HepG2 (cell line): ENCODE measurements at regions not wholly inside any gene's neighbourhood (a gene's known extent, or its start where the extent isn't known, plus 50 kb on each side); places are given as distances from the start of the nearest gene placed in this dataset.

Source experiments
- ATAC-seq: fragments of 200-7000 bp; cut with Tn5 transposase; 3 replicates; pipeline ENCODE4 v1.9.1; 2020; ENCODE audit warnings: mild to moderate bottlenecking, moderate library complexity
- BruUV-seq: library from RNA; stranded (reverse); fragments of 400-500 nt; replicated peaks from 2 replicates; lab custom pipeline; 2021; lab: Mats Ljungman, UMichigan
- CTCF ChIA-PET: fragments of 300-600 bp; formaldehyde crosslinking; extraction: SDS; loops from one replicate; lab custom pipeline; 2021; ENCODE audit warnings: low total read pairs, inconsistent platforms, low intra/inter-chr PET ratio; lab: Yijun Ruan, JAX
- POLR2A ChIA-PET: fragments of 350-600 bp; sonication (Branson Sonifier 250); formaldehyde crosslinking; loops from one replicate; lab custom pipeline; 2020; ENCODE audit warnings: antibody characterized with exemption, inconsistent platforms; lab: Yijun Ruan, JAX
- DNase-seq: peaks from one replicate; pipeline ENCODE4 v3.0.0-alpha.2; 2015; ENCODE audit warnings: low spot score
- FAIRE-seq: peaks from 3 replicates; lab custom pipeline; 2011; peaks lifted over from hg19 to GRCh38; lab: Jason Lieb, UNC
- H2AFZ ChIP-seq: one replicate; pipeline ENCODE4 v1.6.1; 2011; ENCODE audit warnings: low read length, inconsistent platforms
- H3K27ac ChIP-seq: fragments of 300-600 bp; 3 replicates; pipeline ENCODE4 v1.8.0; 2011; ENCODE audit warnings: mixed run types, mild to moderate bottlenecking, mixed read lengths, low read length, inconsistent platforms; ENCODE audit not compliant: insufficient read depth; ENCODE audit errors: extremely low read length
- H3K27me3 ChIP-seq, 2 experiments: fragments of 200-600 bp in 1 of 2; 2 replicates in 1 of 2; 3 replicates in 1 of 2; pipeline versions ENCODE4 v1.6.0 to v1.8.0; 2011; ENCODE audit warnings: low read length in 2 of 2, mild to moderate bottlenecking in 2 of 2, moderate library complexity in 2 of 2, inconsistent platforms in 1 of 2; ENCODE audit not compliant: insufficient read depth in 2 of 2, control insufficient read depth in 1 of 2
- H3K36me3 ChIP-seq, 2 experiments: fragments of 200-600 bp in 1 of 2; replicated peaks in 1 of 2; 2 replicates in 1 of 2; 3 replicates in 1 of 2; pipeline versions ENCODE4 v1.5.1 to v1.8.0; 2011; ENCODE audit warnings: low read length in 2 of 2, inconsistent platforms in 1 of 2; ENCODE audit not compliant: insufficient read depth in 2 of 2, control insufficient read depth in 1 of 2
- H3K4me1 ChIP-seq: 2 replicates; pipeline ENCODE4 v1.5.1; 2012; ENCODE audit warnings: low read length, inconsistent platforms; ENCODE audit not compliant: insufficient read depth
- H3K4me2 ChIP-seq: 2 replicates; pipeline ENCODE4 v1.6.0; 2011; ENCODE audit warnings: low read depth, low read length, inconsistent platforms
- H3K4me3 ChIP-seq, 3 experiments: fragments of 200-600 bp in 1 of 3; sonication (generic), shearing (Covaris generic) in 1 of 3; replicated peaks in 1 of 3; 2 replicates each; pipeline ENCODE4 v1.5.1; 2011 to 2016; ENCODE audit warnings: low read length in 3 of 3, inconsistent platforms in 2 of 3, low read depth in 2 of 3, mild to moderate bottlenecking in 2 of 3, control low read depth in 1 of 3, mixed read lengths in 1 of 3; ENCODE audit not compliant: insufficient read depth in 1 of 3
- H3K79me2 ChIP-seq: one replicate; pipeline ENCODE4 v1.6.1; 2011; ENCODE audit warnings: low read length, inconsistent platforms; ENCODE audit not compliant: insufficient read depth
- H3K9ac ChIP-seq: 2 replicates; pipeline ENCODE4 v1.6.0; 2011; ENCODE audit warnings: mild to moderate bottlenecking, low read depth, low read length, inconsistent platforms; ENCODE audit not compliant: insufficient read depth
- H3K9me3 ChIP-seq: 2 replicates; pipeline ENCODE4 v1.5.1; 2012; ENCODE audit warnings: mild to moderate bottlenecking, low read length
- H4K20me1 ChIP-seq: 2 replicates; pipeline ENCODE4 v1.6.0; 2011; ENCODE audit warnings: inconsistent platforms, mild to moderate bottlenecking, low read length, moderate library complexity; ENCODE audit not compliant: insufficient read depth
- ETS1 ChIP-seq: sonication (generic); formaldehyde crosslinking; IDR thresholded peaks from 2 replicates; pipeline ENCODE4 v1.4.0; 2020; ENCODE audit warnings: missing genetic modification reagents
- FIP1L1 ChIP-seq: fragments of 200-400 bp; formaldehyde crosslinking; IDR thresholded peaks from 2 replicates; pipeline ENCODE4 v1.6.1; 2018; ENCODE audit warnings: low read depth, mild to moderate bottlenecking, low read length, moderate library complexity, borderline replicate concordance; ENCODE audit not compliant: insufficient read depth
- GABPA ChIP-seq, 2 experiments: IDR thresholded peaks; 2 replicates each; pipeline ENCODE4 v1.6.1; 2011 to 2016; ENCODE audit warnings: low read depth in 2 of 2, low read length in 1 of 2, missing biosample characterization in 1 of 2, missing genetic modification characterization in 1 of 2
- GATAD2A ChIP-seq: IDR thresholded peaks from 2 replicates; pipeline ENCODE4 v1.6.1; 2016
- MAX ChIP-seq: IDR thresholded peaks from 2 replicates; pipeline ENCODE4 v1.6.1; 2012; ENCODE audit warnings: inconsistent platforms
- TBX3 ChIP-seq: fragments of 450-650 bp; IDR thresholded peaks from 2 replicates; pipeline ENCODE4 v1.6.1; 2017; ENCODE audit warnings: antibody characterized with exemption, mild to moderate bottlenecking, inconsistent platforms, borderline replicate concordance
- ZBTB26 ChIP-seq: IDR thresholded peaks from 2 replicates; pipeline ENCODE4 v1.6.1; 2016; ENCODE audit warnings: missing compliant biosample characterization, missing genetic modification reagents, borderline replicate concordance
- ZNF337 ChIP-seq: sonication (generic); formaldehyde crosslinking; IDR thresholded peaks from 2 replicates; pipeline ENCODE4 v1.5.1; 2020; ENCODE audit warnings: missing genetic modification reagents, low read depth, mild to moderate bottlenecking, borderline replicate concordance
- ZNF547 ChIP-seq: sonication (generic); formaldehyde crosslinking; IDR thresholded peaks from 2 replicates; pipeline ENCODE4 v1.5.1; 2020; ENCODE audit warnings: mild to moderate bottlenecking, missing genetic modification reagents
- ZNF549 ChIP-seq: sonication (generic); formaldehyde crosslinking; IDR thresholded peaks from 2 replicates; pipeline ENCODE4 v1.5.0; 2020; ENCODE audit warnings: missing genetic modification reagents
- WGBS: methylation state at CpG from one replicate; pipeline ENCODE4 v1.1.6; 2017; ENCODE audit warnings: low lambda C conversion rate; 5-methylcytosine and 5-hydroxymethylcytosine counted together
- in situ Hi-C: cut with HindIII; loops from 2 replicates; pipeline ENCODE4 v1.10.0; 2017; ENCODE audit warnings: low pct_unique_long_range_greater_than_20kb; ENCODE audit not compliant: extremely low pct_ligation_motif_present
- intact Hi-C: fragments of 100-400 bp; cut with micrococcal nuclease; formaldehyde crosslinking; loops from one replicate; pipeline ENCODE4 v1.10.0; 2022; ENCODE audit not compliant: unreplicated experiment

DNA sequence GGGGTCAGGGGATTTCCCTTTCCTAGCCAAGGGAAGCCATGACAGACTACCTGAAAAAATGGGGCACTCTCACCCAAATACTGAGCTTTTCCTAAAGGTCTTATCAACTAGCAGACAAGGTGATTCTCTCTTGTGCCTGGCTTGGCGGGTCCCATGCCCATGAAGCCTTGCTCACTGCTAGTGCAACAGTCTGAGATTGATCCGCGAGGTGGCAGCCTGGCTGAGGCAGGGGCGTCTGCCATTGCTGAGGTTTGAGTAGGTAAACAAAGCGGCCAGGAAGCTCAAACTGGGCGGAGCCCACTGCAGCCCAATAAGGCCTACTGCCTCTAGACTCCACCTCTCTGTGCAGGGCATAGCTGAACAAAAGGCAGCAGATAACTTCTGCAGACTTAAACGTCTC, 152.6 kb upstream of the PMFBP1 start:
- TF ChIP-seq ETS1 (no peak), ZNF337 (CRISPR knock-in tag) (no peak), GABPA (IDR thresholded peaks at IDR 0.05; ENCODE audit: low read depth, low read length) (no peak), GABPA (CRISPR knock-in tag; IDR thresholded peaks at IDR 0.05; ENCODE audit: low read depth) (no peak), ZNF547 (CRISPR knock-in tag) (no peak), MAX (no peak), GATAD2A (CRISPR knock-in tag) (no peak), FIP1L1 (no peak), ZNF549 (no peak), TBX3 (no peak), ZBTB26 (no peak)
- ATAC-seq = no peak
- Histone ChIP-seq H3K9me3 (peaks cover 17% of the 10 kb centered on the region), H3K4me1 (no peaks in the 10 kb centered on the region), H3K79me2 (no peaks in the 10 kb centered on the region), H4K20me1 (no peaks in the 10 kb centered on the region), H2AFZ (no peak overlapping the region), H3K27ac (no peak overlapping the region), H3K36me3 (peaks cover 0 to 1% of the 10 kb centered on the region in 2 experiments; a peak in 3 of 5 replicates), H3K4me2 (no peak overlapping the region), H3K4me3 (no peak overlapping the region), H3K27me3 (no peaks in the 10 kb centered on the region), H3K9ac (no peak overlapping the region)
- FAIRE-seq = no peak
- BruUV-seq = no TSS peak
- intact Hi-C loops (no loop called here), in situ Hi-C loops (no loop called here)
- WGBS = 93% methylated on average over 6 of the region's 7 CpGs
- no peak for DNase-seq
- ChIA-PET POLR2A (no interaction called here), CTCF (no interaction called here)
